HG02870 (cell line): ENCODE measurements at regions not wholly inside any gene's neighbourhood (a gene's known extent, or its start where the extent isn't known, plus 50 kb on each side); places are given as distances from the start of the nearest gene placed in this dataset.

Experiments used
- ATAC-seq: cut with Tn5 transposase; IDR thresholded peaks from one replicate; pipeline ENCODE4 v1.9.1; 2021; ENCODE audit warnings: mild to moderate bottlenecking, moderate library complexity; ENCODE audit not compliant: unreplicated experiment

DNA sequence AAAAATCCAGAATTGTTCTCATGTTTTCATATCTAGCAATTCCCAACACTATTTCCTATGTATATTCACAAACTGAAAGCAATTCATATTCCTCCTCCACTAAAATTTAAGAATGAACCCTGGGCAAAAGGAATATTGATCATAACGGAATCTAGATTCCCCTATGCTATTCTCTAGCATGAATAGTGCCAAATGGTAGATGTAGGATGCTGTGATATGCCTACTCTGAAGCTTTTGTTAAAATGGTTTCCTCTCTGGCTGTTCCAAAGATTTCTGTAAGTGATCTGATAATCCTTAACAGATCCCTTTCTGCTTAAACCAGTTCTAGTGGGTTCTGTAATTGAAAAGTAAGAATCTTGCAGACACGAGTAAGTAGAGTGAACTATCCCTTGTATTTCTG is 298.0 kb upstream of the TANK start:
- ATAC-seq: no peak

GRCh38 chr2:160868891-160869290 is 291.3 kb upstream of the TANK start:
- no peak for ATAC-seq

DNA sequence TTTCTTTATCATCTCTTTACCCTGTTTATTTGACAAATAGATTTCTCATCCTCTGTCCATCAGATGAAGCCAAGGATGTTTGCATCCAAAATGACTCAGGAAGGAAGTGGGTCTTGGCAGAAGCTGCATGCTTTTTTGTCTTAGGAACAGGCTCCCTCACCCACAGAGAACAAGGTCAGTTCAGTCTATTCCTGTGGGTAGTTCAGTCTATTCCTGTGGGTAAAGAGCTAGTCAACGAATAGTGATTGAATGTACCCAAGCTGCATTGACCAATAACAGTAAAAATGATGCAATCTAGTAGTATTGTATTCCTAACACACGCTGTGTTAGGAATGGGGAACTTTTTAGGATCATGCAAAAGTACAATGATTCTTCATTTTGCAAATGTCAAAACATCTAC is 290.8 kb upstream of the TANK start:
- no peak for ATAC-seq

GRCh38 chr2:160870729-160871465 is 289.3 kb upstream of the TANK start:
- ATAC-seq: no peak

DNA sequence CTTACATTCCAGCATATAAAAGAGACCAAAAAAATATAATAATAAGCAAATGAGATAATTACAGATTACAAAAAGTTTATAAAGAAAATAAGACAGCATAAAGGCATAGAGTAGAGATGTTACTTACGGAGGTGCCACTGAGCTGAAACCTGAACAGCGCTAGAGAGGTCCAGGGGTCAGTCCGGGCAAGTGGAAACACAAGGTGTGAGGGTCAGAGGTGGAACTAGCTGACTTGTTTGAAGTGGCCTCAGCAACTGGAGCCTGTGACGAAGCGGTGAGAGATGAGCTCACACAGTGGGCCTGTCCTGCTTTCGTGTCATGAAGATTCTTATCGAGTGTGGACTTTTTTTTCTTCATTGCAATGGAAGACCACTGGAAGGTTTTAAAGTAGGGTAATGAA is 288.3 kb upstream of the TANK start:
- ATAC-seq: no peak

GRCh38 chr2:160876029-160876428 is 284.2 kb upstream of the TANK start:
- ATAC-seq: no peak

- no peak for ATAC-seq
These were observed 283.5 kb upstream of the TANK start for GRCh38 chr2:160876765-160877164.

- no peak for ATAC-seq
These were observed 281.6 kb upstream of the TANK start for GRCh38 chr2:160878618-160879017.

- no peak for ATAC-seq
These were observed 277.3 kb upstream of the TANK start for GRCh38 chr2:160882906-160883305.

GRCh38 chr2:160884056-160884455 is 276.2 kb upstream of the TANK start:
- no peak for ATAC-seq

GRCh38 chr2:160889439-160890170 is 270.6 kb upstream of the TANK start:
- ATAC-seq: no peak

DNA sequence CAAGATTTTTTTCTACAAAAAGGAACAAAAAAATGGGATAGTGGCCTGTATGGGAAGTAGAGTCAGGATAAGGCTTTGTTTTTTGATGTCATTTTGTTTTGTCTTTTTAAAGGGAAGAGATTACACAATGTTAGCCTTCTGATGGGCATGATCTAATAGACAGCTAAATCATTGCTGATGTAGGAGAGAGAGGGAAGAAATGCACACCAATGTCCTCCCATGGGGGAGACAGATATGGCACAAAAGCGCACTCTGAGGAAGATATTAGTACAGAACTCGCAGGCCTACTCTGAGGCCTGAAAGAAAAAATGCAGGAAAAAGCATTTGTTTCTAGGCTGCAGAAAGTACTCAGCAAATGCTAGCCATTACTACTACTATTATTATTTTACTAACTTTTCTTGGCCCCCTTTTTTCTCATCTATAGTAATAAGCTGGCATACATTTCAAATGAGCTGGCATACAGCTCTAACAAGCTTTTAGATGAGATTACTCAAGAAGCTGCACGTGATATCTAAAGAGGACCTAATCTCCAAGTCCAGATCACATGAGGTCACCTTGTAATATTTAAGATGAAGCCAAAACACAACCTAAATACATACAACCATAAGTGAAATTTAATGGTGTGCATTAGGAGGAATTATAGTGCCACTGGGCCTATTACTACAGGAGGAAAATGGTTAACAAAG is 269.4 kb upstream of the TANK start:
- no peak for ATAC-seq

GRCh38 chr2:160891353-160891740 is 268.9 kb upstream of the TANK start:
- ATAC-seq: no peak

DNA sequence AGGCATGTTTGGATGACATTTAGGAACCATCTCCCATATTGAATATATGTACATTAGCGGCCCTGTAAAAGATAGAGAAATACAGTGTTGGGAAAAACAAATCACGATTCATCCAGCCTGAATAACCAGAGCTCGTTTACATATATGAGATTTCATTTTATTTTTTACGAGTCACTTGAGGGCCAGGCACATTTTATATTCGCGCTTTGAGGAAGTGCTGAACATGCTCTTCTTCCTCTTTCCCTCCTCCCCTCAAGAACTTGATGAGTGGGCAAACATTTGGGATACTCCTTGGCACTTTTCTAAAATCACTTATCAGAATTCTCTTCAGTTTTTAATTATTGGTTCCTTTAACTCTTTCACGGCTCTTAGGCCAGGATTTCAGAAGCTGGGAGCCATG is 268.0 kb upstream of the TANK start:
- no peak for ATAC-seq

DNA sequence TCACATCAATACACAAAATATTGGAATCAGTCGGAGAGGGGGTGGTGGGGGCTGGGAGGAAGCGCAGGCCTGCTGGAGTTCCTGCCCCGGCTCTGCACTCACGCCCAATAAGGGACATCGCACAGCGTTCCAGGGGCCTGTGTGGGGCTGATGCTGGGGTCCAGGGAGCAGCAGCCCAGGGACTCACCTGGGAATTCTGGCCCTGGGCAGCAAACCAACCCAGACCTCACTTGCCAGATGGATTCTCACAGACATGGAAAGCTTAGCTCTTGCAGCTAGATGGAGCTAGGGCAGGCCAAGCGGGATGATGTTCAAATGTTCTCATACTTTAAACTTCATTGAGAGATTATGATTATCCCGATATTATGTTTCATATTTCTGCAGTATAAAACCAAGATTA is 266.6 kb upstream of the TANK start:
- no peak for ATAC-seq

GRCh38 chr2:160898581-160899307 is 261.5 kb upstream of the TANK start:
- ATAC-seq: no peak

GRCh38 chr2:160901613-160902012 is 258.6 kb upstream of the TANK start:
- no peak for ATAC-seq

DNA sequence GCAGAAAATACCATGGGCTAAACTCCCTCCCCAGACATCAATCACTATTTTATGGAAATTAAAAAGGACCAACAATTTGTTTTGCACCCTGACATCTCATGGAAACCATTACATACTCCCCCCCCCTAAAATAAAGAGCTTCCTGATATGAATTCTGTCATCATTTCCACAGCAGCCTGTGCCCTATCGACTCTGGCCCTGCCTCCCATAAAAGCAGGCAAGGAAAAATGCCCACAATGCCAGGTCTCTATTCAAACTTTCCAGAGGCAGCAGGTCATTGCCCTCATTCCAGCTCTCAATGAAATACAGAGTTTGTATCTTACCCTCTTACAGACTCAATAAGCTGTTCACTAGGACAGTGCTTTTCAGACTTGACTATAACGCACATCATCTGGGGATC is 254.4 kb upstream of the TANK start:
- ATAC-seq: no peak

GRCh38 chr2:160906878-160907277 is 253.3 kb upstream of the TANK start:
- no peak for ATAC-seq

DNA sequence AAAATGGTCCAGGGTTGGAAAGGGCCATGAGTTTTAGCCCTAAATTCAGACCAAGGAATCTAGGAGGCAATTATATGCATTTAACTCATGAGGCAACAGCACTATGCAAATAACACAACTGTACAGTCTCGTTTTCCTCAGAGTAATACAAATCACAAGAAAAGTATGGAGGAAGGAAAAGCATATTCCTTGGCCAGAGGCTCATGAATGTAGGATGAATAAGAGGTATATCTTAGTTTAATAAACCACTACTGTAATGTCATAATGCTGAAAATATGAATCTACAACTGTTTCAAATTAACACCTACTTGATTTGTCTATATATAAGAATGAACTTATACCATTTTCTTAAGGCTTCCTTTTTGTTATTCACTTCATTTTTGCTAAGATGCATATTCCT is 252.5 kb upstream of the TANK start:
- no peak for ATAC-seq

- no peak for ATAC-seq
These were observed 252.1 kb upstream of the TANK start for GRCh38 chr2:160908157-160908556.
